ENCODE measurements at regions not wholly inside any gene's neighbourhood (a gene's known extent, or its start where the extent isn't known, plus 50 kb on each side); places are given as distances from the start of the nearest gene placed in this dataset.
"Not testable (repeated sequence)": the region's sequence is repeated elsewhere in the genome, so short reads cannot be mapped to it uniquely, and the experiment has no call there.

DNA sequence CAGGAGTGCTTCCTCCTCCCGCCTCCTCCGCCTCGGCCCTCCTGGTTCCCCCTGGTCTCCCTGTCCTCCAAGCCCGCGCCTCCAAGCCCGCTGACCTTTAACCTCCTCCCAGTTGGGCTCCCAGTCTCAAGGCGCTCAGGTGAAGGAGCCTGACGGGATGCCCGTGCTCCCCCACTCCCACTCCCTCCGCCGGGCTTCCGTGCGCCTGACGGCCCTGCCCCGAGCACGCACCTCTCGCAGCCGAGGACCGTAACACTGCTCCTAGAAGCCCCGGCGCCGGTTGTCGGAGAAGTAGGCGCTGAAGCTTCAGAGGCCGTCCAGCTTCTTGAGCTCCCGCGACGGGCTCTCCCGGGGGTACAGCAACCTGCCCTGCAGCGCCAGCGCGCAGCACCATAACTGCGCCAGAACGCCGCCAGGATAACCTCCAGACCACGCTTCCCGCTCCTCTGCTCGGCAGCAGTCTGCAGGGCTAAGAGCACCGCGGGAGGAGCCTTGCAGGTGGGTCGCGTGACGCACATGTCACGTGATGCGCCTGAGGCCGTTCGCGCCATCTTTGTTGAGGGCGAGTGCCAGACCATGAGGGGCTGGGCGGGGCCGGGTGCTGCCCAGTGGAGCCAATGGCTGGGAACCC, 71.0 kb upstream of the ZNF479 start:
- TF ChIP-seq, protein P1, sequence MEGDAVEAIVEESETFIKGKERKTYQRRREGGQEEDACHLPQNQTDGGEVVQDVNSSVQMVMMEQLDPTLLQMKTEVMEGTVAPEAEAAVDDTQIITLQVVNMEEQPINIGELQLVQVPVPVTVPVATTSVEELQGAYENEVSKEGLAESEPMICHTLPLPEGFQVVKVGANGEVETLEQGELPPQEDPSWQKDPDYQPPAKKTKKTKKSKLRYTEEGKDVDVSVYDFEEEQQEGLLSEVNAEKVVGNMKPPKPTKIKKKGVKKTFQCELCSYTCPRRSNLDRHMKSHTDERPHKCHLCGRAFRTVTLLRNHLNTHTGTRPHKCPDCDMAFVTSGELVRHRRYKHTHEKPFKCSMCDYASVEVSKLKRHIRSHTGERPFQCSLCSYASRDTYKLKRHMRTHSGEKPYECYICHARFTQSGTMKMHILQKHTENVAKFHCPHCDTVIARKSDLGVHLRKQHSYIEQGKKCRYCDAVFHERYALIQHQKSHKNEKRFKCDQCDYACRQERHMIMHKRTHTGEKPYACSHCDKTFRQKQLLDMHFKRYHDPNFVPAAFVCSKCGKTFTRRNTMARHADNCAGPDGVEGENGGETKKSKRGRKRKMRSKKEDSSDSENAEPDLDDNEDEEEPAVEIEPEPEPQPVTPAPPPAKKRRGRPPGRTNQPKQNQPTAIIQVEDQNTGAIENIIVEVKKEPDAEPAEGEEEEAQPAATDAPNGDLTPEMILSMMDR (IDR thresholded peaks at IDR 0.05; ENCODE audit: partially characterized antibody, unreplicated experiment), result no peak
- DNase-seq, result no peak
- H3K36me3 Mint-ChIP-seq (ENCODE audit: unreplicated experiment), result peaks cover 4% of the 10 kb centered on the region
- H3K4me3 Mint-ChIP-seq (ENCODE audit: unreplicated experiment), result no peak overlapping the region
- no peak overlapping the region for H3K27ac Mint-ChIP-seq (ENCODE audit: unreplicated experiment)
- peaks cover 2% of the 10 kb centered on the region for H3K27me3 Mint-ChIP-seq (ENCODE audit: unreplicated experiment)
- no peaks in the 10 kb centered on the region for H3K4me1 Mint-ChIP-seq (ENCODE audit: low read depth, unreplicated experiment)
- peaks cover 13% of the 10 kb centered on the region for H3K9me3 Mint-ChIP-seq (ENCODE audit: unreplicated experiment)

DNA sequence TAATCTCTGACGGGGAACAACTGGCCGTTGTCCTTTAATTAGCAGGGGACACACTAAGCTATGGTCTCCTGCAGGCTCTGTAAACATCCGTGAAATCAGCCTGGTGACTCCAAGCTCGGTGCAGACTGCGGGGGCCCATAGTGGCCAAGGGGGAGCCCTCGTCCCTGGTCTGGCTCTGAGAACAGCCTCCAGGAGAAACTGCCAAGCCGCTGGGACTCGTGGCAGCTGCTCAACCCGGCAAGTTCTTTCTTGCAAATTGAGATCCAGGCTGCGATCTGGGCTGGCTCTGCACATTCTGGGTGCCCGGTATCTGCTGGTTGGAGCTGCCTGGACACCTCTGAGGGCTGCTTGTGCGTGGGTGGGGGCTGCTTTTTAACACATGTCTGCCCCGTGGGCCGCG, 71.6 kb upstream of the ZNF479 start:
- not testable (repeated sequence) for H3K4me1 Mint-ChIP-seq (ENCODE audit: low read depth, unreplicated experiment); H3K27ac Mint-ChIP-seq (ENCODE audit: unreplicated experiment)
- H3K9me3 Mint-ChIP-seq (ENCODE audit: unreplicated experiment), result peaks cover 17% of the 10 kb centered on the region

DNA sequence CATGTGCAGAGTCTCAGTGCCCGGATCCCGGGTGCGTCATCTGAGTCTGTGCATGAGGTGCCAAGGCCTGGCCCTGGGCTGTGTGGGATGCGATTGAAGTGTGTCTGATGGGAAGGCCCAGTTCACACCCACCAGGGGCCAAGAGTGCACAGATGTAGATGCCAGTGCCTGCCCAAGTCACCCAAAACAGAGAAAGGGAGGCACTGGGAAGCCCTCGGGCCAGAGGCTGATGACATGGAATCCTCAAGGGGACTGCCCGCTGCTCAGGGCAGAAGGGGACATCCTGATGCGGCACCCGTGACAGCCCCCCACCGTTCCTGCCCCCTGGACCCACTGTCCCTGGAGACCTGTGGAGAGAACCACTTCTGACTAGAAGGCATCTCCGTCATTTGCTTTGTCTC, 72.2 kb upstream of the ZNF479 start:
- Mint-ChIP-seq H3K36me3 (ENCODE audit: unreplicated experiment) (peaks cover 13% of the 10 kb centered on the region), H3K9me3 (ENCODE audit: unreplicated experiment) (peaks cover 22% of the 10 kb centered on the region), H3K27me3 (ENCODE audit: unreplicated experiment) (peaks cover 4% of the 10 kb centered on the region), H3K27ac (ENCODE audit: unreplicated experiment) (no peak overlapping the region), H3K4me1 (ENCODE audit: low read depth, unreplicated experiment) (no peaks in the 10 kb centered on the region), H3K4me3 (ENCODE audit: unreplicated experiment) (no peak overlapping the region)
- DNase-seq, result no peak
- TF ChIP-seq, protein P1 (IDR thresholded peaks at IDR 0.05; ENCODE audit: partially characterized antibody, unreplicated experiment), result no peak

More for the DNA sequence above, 71.6 kb upstream of the ZNF479 start:
- H3K36me3 Mint-ChIP-seq (ENCODE audit: unreplicated experiment); H3K4me3 Mint-ChIP-seq (ENCODE audit: unreplicated experiment); H3K27me3 Mint-ChIP-seq (ENCODE audit: unreplicated experiment); DNase-seq: not testable (repeated sequence)

DNA sequence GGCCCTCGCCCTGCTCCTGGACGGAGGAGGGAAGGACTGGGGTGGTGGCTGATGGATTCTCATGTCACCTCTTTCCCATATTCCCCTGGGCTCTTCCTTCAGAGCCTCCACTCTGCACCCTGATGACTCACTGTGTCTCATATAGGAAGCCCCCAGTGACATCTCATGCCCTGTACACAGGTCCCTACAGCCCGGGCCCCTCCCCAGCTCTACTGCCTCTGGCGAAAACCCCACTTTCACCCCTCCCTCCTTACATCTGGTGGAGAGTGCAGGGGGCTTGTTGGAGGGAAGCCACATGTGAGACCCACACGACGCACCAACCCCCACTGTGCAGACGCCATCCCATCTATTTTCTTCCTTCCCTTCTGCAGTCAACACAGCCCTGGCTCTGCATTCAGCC, 72.8 kb upstream of the ZNF479 start:
- peaks cover 4% of the 10 kb centered on the region for H3K27me3 Mint-ChIP-seq (ENCODE audit: unreplicated experiment)
- TF ChIP-seq, protein P1 (IDR thresholded peaks at IDR 0.05; ENCODE audit: partially characterized antibody, unreplicated experiment), result no peak
- no peak for DNase-seq
- no peaks in the 10 kb centered on the region for H3K4me1 Mint-ChIP-seq (ENCODE audit: low read depth, unreplicated experiment)
- peaks cover 25% of the 10 kb centered on the region for H3K9me3 Mint-ChIP-seq (ENCODE audit: unreplicated experiment)
- no peak overlapping the region for H3K27ac Mint-ChIP-seq (ENCODE audit: unreplicated experiment)
- peaks cover 13% of the 10 kb centered on the region for H3K36me3 Mint-ChIP-seq (ENCODE audit: unreplicated experiment)
- H3K4me3 Mint-ChIP-seq (ENCODE audit: unreplicated experiment), result no peak overlapping the region

DNA sequence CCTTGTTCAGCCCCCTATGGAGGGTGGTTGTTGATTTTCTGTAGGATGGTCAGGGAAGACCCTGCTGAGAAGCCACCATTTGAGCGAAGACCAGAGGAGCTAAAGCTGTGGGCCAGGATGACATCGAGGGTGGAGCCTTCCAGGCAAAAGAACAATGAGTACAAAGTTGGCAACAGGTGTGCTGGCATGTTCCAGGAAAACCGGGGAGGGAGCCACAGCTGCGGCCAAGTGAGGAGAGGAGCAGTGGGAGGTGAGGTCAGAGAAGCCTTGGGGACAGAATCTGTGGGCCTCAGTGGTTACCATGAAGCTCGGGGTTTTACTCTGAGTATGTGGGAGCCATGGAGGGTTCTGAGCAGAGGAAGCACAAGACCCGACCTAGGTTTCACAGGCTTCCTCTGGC, 75.6 kb upstream of the ZNF479 start:
- Mint-ChIP-seq H3K27me3 (ENCODE audit: unreplicated experiment) (peaks cover 4% of the 10 kb centered on the region), H3K36me3 (ENCODE audit: unreplicated experiment) (peaks cover 13% of the 10 kb centered on the region), H3K4me1 (ENCODE audit: low read depth, unreplicated experiment) (no peaks in the 10 kb centered on the region), H3K4me3 (ENCODE audit: unreplicated experiment) (no peak overlapping the region), H3K27ac (ENCODE audit: unreplicated experiment) (no peak overlapping the region), H3K9me3 (ENCODE audit: unreplicated experiment) (peaks cover 33% of the 10 kb centered on the region)
- DNase-seq, result no peak
- TF ChIP-seq, protein P1 (IDR thresholded peaks at IDR 0.05; ENCODE audit: partially characterized antibody, unreplicated experiment), result no peak

Data from glutamatergic neuron (in vitro differentiated cells).